ENCODE measurements at regions not wholly inside any gene's neighbourhood (a gene's known extent, or its start where the extent isn't known, plus 50 kb on each side); places are given as distances from the start of the nearest gene placed in this dataset.

GRCh38 chr5:20678814-20679298 is 690.9 kb upstream of the CDH18 start:
- TF ChIP-seq TCF12 (IDR thresholded peaks at IDR 0.05; ENCODE audit: low read depth, low read length) (no peak), CTCF (IDR thresholded peaks at IDR 0.05 in 2 of 3, conservative IDR thresholded peaks at IDR 0.05 in 1 of 3; ENCODE audit: control insufficient read depth in 2 of 3, extremely low read depth in 1 of 3, insufficient read depth in 1 of 3, low read depth in 3 of 3, low read length in 3 of 3) (no peak), POLR2AphosphoS2 (IDR thresholded peaks at IDR 0.05; ENCODE audit: low read depth, low read length) (no peak), SRF (IDR thresholded peaks at IDR 0.05; ENCODE audit: low read depth in 2 of 2, low read length in 2 of 2) (no peak), SP1 (IDR thresholded peaks at IDR 0.05; ENCODE audit: low read depth, low read length) (no peak)

Measured in GM12878 (cell line).